GM12878 (cell line): ENCODE measurements at regions not wholly inside any gene's neighbourhood (a gene's known extent, or its start where the extent isn't known, plus 50 kb on each side); places are given as distances from the start of the nearest gene placed in this dataset.

ENCODE experiments used
- ATAC-seq: fragments of 200-7000 bp; cut with Tn5 transposase; 3 replicates; pipeline ENCODE4 v1.9.1; 2020; ENCODE audit warnings: mild to moderate bottlenecking, moderate library complexity
- BruUV-seq: library from RNA; stranded (reverse); fragments of 400-500 nt; replicated peaks from 2 replicates; lab custom pipeline; 2021; lab: Mats Ljungman, UMichigan
- CTCF ChIA-PET: fragments of 300-600 bp; sonication (Branson Sonifier 250); formaldehyde crosslinking; extraction: SDS; loops from one replicate; lab custom pipeline; 2021; ENCODE audit warnings: inconsistent platforms; lab: Yijun Ruan, JAX
- POLR2A ChIA-PET: fragments of 350-600 bp; formaldehyde crosslinking; extraction: SDS; loops from one replicate; lab custom pipeline; 2021; ENCODE audit warnings: inconsistent platforms; lab: Charles Lee
- RAD21 ChIA-PET: fragments of 300-600 bp; sonication (Branson Sonifier 250); formaldehyde crosslinking; loops from one replicate; lab custom pipeline; 2023; ENCODE audit warnings: antibody characterized with exemption; ENCODE audit not compliant: unreplicated experiment; lab: Charles Lee
- SMC1A ChIA-PET: fragments of 300-600 bp; sonication (Branson Sonifier 250); formaldehyde crosslinking; loops from one replicate; lab custom pipeline; 2023; ENCODE audit not compliant: unreplicated experiment, uncharacterized antibody; lab: Charles Lee
- DNase-seq: peaks from one replicate; pipeline ENCODE4 v3.0.0-alpha.2; 2011; ENCODE audit warnings: low read depth, low spot score
- FAIRE-seq: peaks from 3 replicates; lab custom pipeline; 2011; peaks lifted over from hg19 to GRCh38; lab: Jason Lieb, UNC
- H2AFZ ChIP-seq: 2 replicates; pipeline ENCODE4 v1.6.0; 2011; ENCODE audit warnings: low read depth, low read length, control low read depth; ENCODE audit not compliant: control insufficient read depth
- H3K27ac ChIP-seq: 2 replicates; pipeline ENCODE4 v1.5.1; 2011; ENCODE audit warnings: control low read depth; ENCODE audit not compliant: control insufficient read depth, insufficient read depth
- H3K27me3 ChIP-seq, 2 experiments: replicated peaks in 1 of 2; 2 replicates each; pipeline versions ENCODE4 v1.6.0 to v1.6.1; 2011; ENCODE audit warnings: low read length in 1 of 2; ENCODE audit not compliant: control insufficient read depth in 2 of 2, insufficient read depth in 2 of 2
- H3K36me3 ChIP-seq, 2 experiments: 2 replicates each; pipeline ENCODE4 v1.5.1; 2011; ENCODE audit warnings: low read length in 1 of 2; ENCODE audit not compliant: control insufficient read depth in 2 of 2, insufficient read depth in 2 of 2
- H3K4me1 ChIP-seq: 2 replicates; pipeline ENCODE4 v1.6.1; 2011; ENCODE audit warnings: mild to moderate bottlenecking, low read length, moderate library complexity, mixed read lengths; ENCODE audit not compliant: control insufficient read depth, insufficient read depth
- H3K4me2 ChIP-seq: 2 replicates; pipeline ENCODE4 v1.6.0; 2011; ENCODE audit warnings: control low read depth; ENCODE audit not compliant: control insufficient read depth, insufficient read depth
- H3K4me3 ChIP-seq: fragments of 200-600 bp; sonication (generic); 2 replicates; pipeline ENCODE4 v1.5.1; 2016
- H3K79me2 ChIP-seq: 2 replicates; pipeline ENCODE4 v1.6.0; 2011; ENCODE audit warnings: low read length; ENCODE audit not compliant: control insufficient read depth, insufficient read depth
- H3K9ac ChIP-seq: 2 replicates; pipeline ENCODE4 v1.8.0; 2011; ENCODE audit warnings: low read length, control low read depth, mixed read lengths; ENCODE audit not compliant: control insufficient read depth, insufficient read depth
- H3K9me3 ChIP-seq: replicated peaks from 3 replicates; pipeline ENCODE4 v1.5.1; 2011; ENCODE audit warnings: mild to moderate bottlenecking, low read length; ENCODE audit not compliant: control insufficient read depth, insufficient read depth
- H4K20me1 ChIP-seq: 2 replicates; pipeline ENCODE4 v1.6.0; 2011; ENCODE audit not compliant: control insufficient read depth, insufficient read depth
- EED ChIP-seq: sonication (generic); IDR thresholded peaks from 2 replicates; pipeline ENCODE4 v1.6.1; 2016; ENCODE audit warnings: antibody characterized with exemption, low read depth
- MEF2B ChIP-seq: fragments of 450-650 bp; IDR thresholded peaks from 2 replicates; pipeline ENCODE4 v1.6.1; 2018; ENCODE audit warnings: mild to moderate bottlenecking, moderate library complexity; ENCODE audit not compliant: partially characterized antibody, poor library complexity, severe bottlenecking
- TAF1 ChIP-seq: IDR thresholded peaks from 2 replicates; pipeline ENCODE4 v1.6.1; 2011; ENCODE audit warnings: mild to moderate bottlenecking, low read depth, low read length, borderline replicate concordance
- WGBS: methylation state at CpG from one replicate; pipeline ENCODE4 v1.1.6; 2016; ENCODE audit warnings: low lambda C conversion rate; ENCODE audit not compliant: insufficient replicate concordance, insufficient coverage; ENCODE audit errors: missing lambda C conversion rate; 5-methylcytosine and 5-hydroxymethylcytosine counted together
- in situ Hi-C: fragments of 300-500 bp; cut with MboI; formaldehyde crosslinking; loops from 9 replicates; pipeline ENCODE4 v1.14.3; 2018; ENCODE audit warnings: mixed read lengths
- intact Hi-C: fragments of 100-400 bp; cut with micrococcal nuclease; formaldehyde crosslinking; loops from one replicate; pipeline ENCODE4 v1.14.2; 2022; ENCODE audit not compliant: unreplicated experiment
- TF ChIP-seq, protein P1 (sequence below): fragments of 450-650 bp; formaldehyde crosslinking; IDR thresholded peaks from 2 replicates; pipeline ENCODE4 v1.4.0; 2020; ENCODE audit warnings: mild to moderate bottlenecking, moderate library complexity

DNA sequence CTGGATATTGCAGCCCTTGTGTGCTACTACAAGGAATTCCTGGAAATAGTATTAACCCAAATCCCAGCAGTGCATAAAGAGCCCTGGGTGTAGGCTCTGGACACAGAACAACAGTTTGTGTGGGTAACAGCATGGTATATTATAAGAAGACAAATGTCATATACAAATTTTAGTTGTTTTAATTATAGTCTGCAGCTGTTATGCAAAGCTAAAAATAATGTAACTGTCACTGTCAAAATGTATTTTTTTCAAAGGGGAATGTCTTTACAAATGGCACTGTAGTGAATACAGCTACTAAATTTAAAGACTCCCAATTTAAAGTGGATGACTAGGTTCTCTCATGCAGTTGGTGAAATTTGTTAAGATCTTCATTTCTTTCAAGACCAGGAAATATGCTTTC lies 339.0 kb downstream of the GPR37 start (continued):
- TF ChIP-seq, protein P1, sequence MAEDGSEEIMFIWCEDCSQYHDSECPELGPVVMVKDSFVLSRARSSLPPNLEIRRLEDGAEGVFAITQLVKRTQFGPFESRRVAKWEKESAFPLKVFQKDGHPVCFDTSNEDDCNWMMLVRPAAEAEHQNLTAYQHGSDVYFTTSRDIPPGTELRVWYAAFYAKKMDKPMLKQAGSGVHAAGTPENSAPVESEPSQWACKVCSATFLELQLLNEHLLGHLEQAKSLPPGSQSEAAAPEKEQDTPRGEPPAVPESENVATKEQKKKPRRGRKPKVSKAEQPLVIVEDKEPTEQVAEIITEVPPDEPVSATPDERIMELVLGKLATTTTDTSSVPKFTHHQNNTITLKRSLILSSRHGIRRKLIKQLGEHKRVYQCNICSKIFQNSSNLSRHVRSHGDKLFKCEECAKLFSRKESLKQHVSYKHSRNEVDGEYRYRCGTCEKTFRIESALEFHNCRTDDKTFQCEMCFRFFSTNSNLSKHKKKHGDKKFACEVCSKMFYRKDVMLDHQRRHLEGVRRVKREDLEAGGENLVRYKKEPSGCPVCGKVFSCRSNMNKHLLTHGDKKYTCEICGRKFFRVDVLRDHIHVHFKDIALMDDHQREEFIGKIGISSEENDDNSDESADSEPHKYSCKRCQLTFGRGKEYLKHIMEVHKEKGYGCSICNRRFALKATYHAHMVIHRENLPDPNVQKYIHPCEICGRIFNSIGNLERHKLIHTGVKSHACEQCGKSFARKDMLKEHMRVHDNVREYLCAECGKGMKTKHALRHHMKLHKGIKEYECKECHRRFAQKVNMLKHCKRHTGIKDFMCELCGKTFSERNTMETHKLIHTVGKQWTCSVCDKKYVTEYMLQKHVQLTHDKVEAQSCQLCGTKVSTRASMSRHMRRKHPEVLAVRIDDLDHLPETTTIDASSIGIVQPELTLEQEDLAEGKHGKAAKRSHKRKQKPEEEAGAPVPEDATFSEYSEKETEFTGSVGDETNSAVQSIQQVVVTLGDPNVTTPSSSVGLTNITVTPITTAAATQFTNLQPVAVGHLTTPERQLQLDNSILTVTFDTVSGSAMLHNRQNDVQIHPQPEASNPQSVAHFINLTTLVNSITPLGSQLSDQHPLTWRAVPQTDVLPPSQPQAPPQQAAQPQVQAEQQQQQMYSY (CRISPR knock-in tag), result no peak

DNA sequence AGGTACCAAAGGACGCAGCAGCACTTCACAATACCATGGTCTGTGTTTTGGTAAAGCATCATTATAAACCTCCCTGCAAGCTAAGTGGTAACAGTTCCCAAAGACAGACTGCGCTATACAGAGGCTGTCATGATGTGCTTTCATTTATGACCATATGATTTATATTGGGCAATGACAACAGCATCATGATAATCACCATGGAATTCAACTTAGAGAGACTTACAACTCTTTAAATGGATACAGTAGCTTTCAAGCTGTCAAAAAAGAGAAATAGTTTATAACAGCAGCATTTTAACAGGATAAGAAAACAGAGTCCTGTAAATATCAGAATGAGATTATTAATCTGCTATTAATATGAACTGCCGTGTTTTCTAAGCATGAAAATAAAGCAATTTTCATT lies 341.7 kb downstream of the GPR37 start:
- FAIRE-seq (no peak), DNase-seq (no peak), ATAC-seq (no peak)
- TF ChIP-seq MEF2B, result no peak
- no peak for TF ChIP-seq TAF1
- TF ChIP-seq EED, result no peak
- Histone ChIP-seq H3K4me3 (no peak overlapping the region), H3K79me2 (no peaks in the 10 kb centered on the region), H3K4me2 (no peak overlapping the region), H3K27me3 (no peaks in the 10 kb centered on the region), H3K36me3 (no peaks in the 10 kb centered on the region), H4K20me1 (no peaks in the 10 kb centered on the region), H2AFZ (no peak overlapping the region), H3K27ac (no peak overlapping the region), H3K4me1 (no peaks in the 10 kb centered on the region), H3K9me3 (no peaks in the 10 kb centered on the region), H3K9ac (no peak overlapping the region)
- ChIA-PET SMC1A (no interaction called here), POLR2A (no interaction called here), CTCF (no interaction called here), RAD21 (no interaction called here)
- intact Hi-C loops, result no loop called here
- no TSS peak for BruUV-seq
- WGBS, result 2% methylated on average over 3 of the region's 3 CpGs
- in situ Hi-C loops, result no loop called here
